MCF 10A (cell line): ENCODE measurements at regions not wholly inside any gene's neighbourhood (a gene's known extent, or its start where the extent isn't known, plus 50 kb on each side); places are given as distances from the start of the nearest gene placed in this dataset.

ENCODE experiments used
- BruUV-seq: library from RNA; stranded (reverse); fragments of 400-500 nt; replicated peaks from 2 replicates; lab custom pipeline; 2021; lab: Mats Ljungman, UMichigan
- CTCF ChIA-PET: fragments of 300-600 bp; sonication (Branson Sonifier 250); formaldehyde crosslinking; extraction: SDS; loops from one replicate; lab custom pipeline; 2021; ENCODE audit warnings: antibody characterized with exemption, inconsistent platforms; lab: Yijun Ruan, JAX
- POLR2A ChIA-PET: fragments of 300-600, 350-650 bp; sonication (Branson Sonifier 250); formaldehyde crosslinking; extraction: SDS; loops from one replicate; lab custom pipeline; 2020; ENCODE audit warnings: antibody characterized with exemption, inconsistent platforms; lab: Yijun Ruan, JAX
- DNase-seq: peaks from one replicate; pipeline ENCODE4 v3.0.0-alpha.2; 2018; ENCODE audit not compliant: unreplicated experiment
- H3K27ac Mint-ChIP-seq: one replicate; pipeline ENCODE4 v1.8.0; 2022; ENCODE audit warnings: mild to moderate bottlenecking, low read depth, mixed read lengths; ENCODE audit not compliant: unreplicated experiment
- H3K27me3 Mint-ChIP-seq: one replicate; pipeline ENCODE4 v1.8.0; 2022; ENCODE audit warnings: mixed read lengths; ENCODE audit not compliant: insufficient read depth, unreplicated experiment
- H3K36me3 Mint-ChIP-seq: one replicate; pipeline ENCODE4 v1.8.0; 2022; ENCODE audit warnings: mild to moderate bottlenecking, moderate library complexity, mixed read lengths; ENCODE audit not compliant: insufficient read depth, unreplicated experiment
- H3K4me1 Mint-ChIP-seq: one replicate; pipeline ENCODE4 v1.8.0; 2022; ENCODE audit warnings: mixed read lengths; ENCODE audit not compliant: insufficient read depth, unreplicated experiment
- H3K4me3 Mint-ChIP-seq: one replicate; pipeline ENCODE4 v1.8.0; 2022; ENCODE audit warnings: mild to moderate bottlenecking, moderate library complexity, mixed read lengths; ENCODE audit not compliant: unreplicated experiment
- H3K9me3 Mint-ChIP-seq: one replicate; pipeline ENCODE4 v1.8.0; 2022; ENCODE audit warnings: mixed read lengths; ENCODE audit not compliant: unreplicated experiment
- CTCF ChIP-seq: fragments of 200-600 bp; IDR thresholded peaks from one replicate; pipeline ENCODE4 v1.8.0; 2022; ENCODE audit warnings: antibody characterized with exemption, mild to moderate bottlenecking; ENCODE audit not compliant: unreplicated experiment
- intact Hi-C: fragments of 100-400 bp; cut with micrococcal nuclease; formaldehyde crosslinking; loops from 2 replicates; pipeline ENCODE4 v1.14.1; 2022

GRCh38 chr13:33480561-33480960 is 195.0 kb upstream of the STARD13 start:
- Mint-ChIP-seq H3K27ac (no peak overlapping the region), H3K9me3 (peaks cover 8% of the 10 kb centered on the region), H3K27me3 (no peaks in the 10 kb centered on the region), H3K4me3 (no peak overlapping the region), H3K36me3 (no peaks in the 10 kb centered on the region), H3K4me1 (peaks cover 4% of the 10 kb centered on the region)
- BruUV-seq, result no TSS peak
- ChIA-PET POLR2A (no interaction called here), CTCF (no interaction called here)
- DNase-seq, result no peak
- TF ChIP-seq CTCF, result no peak
- intact Hi-C loops, result no loop called here

- intact Hi-C loops, result no loop called here
- H3K36me3 Mint-ChIP-seq, result no peaks in the 10 kb centered on the region
- ChIA-PET CTCF (interaction anchor here (1.0 kb wide), 1 partner anchor 11 kb away, joined by 6 read pairs; no protein-coding TSS in a partner anchor), POLR2A (no interaction called here)
- peaks cover 10% of the 10 kb centered on the region for H3K4me1 Mint-ChIP-seq
- H3K27ac Mint-ChIP-seq, result no peak overlapping the region
- no peaks in the 10 kb centered on the region for H3K27me3 Mint-ChIP-seq
- DNase-seq, result no peak
- no peak overlapping the region for H3K4me3 Mint-ChIP-seq
- no peak for TF ChIP-seq CTCF
- BruUV-seq, result no TSS peak
- H3K9me3 Mint-ChIP-seq, result no peaks in the 10 kb centered on the region
Measured at GRCh38 chr13:33483471-33483870, 197.9 kb upstream of the STARD13 start.

GRCh38 chr13:33485247-33485646 is 199.7 kb upstream of the STARD13 start:
- intact Hi-C loops, result no loop called here
- POLR2A ChIA-PET, result no interaction called here
- no peak overlapping the region for H3K27ac Mint-ChIP-seq
- no peak for DNase-seq
- H3K4me1 Mint-ChIP-seq, result peaks cover 10% of the 10 kb centered on the region
- H3K36me3 Mint-ChIP-seq, result no peaks in the 10 kb centered on the region
- no peak overlapping the region for H3K4me3 Mint-ChIP-seq
- CTCF ChIA-PET, result no interaction called here
- no peaks in the 10 kb centered on the region for H3K27me3 Mint-ChIP-seq
- TF ChIP-seq CTCF, result no peak
- no peaks in the 10 kb centered on the region for H3K9me3 Mint-ChIP-seq
- BruUV-seq, result no TSS peak

- Mint-ChIP-seq H3K4me1 (peaks cover 10% of the 10 kb centered on the region), H3K27ac (peak overlapping the region; percentile 3), H3K9me3 (no peaks in the 10 kb centered on the region), H3K27me3 (no peaks in the 10 kb centered on the region), H3K4me3 (no peak overlapping the region), H3K36me3 (no peaks in the 10 kb centered on the region)
- TF ChIP-seq CTCF, result no peak
- CTCF ChIA-PET, result interaction anchor here (0.6 to 2.2 kb wide), 6 partner anchors 10 to 604 kb away, joined by 3 to 6 read pairs (median 3); no protein-coding TSS in a partner anchor
- POLR2A ChIA-PET, result interaction anchor here (0.6 kb wide), 1 partner anchor 58 kb away, joined by 3 read pairs; no protein-coding TSS in a partner anchor
- BruUV-seq, result no TSS peak
- peak; percentile 19 for DNase-seq
- intact Hi-C loops, result no loop called here
Measured at GRCh38 chr13:33487575-33488243, 202.2 kb upstream of the STARD13 start.
